SKM-1 treated with dmso at 0.1 percent for 144 hours (cell line): ENCODE measurements at regions not wholly inside any gene's neighbourhood (a gene's known extent, or its start where the extent isn't known, plus 50 kb on each side); places are given as distances from the start of the nearest gene placed in this dataset.
"Not testable (repeated sequence)": the region's sequence is repeated elsewhere in the genome, so short reads cannot be mapped to it uniquely, and the experiment has no call there.

ENCODE experiments used
- DNase-seq: peaks from one replicate; lab custom pipeline; 2025; ENCODE audit not compliant: unreplicated experiment; lab: John Stamatoyannopoulos, UW

DNA sequence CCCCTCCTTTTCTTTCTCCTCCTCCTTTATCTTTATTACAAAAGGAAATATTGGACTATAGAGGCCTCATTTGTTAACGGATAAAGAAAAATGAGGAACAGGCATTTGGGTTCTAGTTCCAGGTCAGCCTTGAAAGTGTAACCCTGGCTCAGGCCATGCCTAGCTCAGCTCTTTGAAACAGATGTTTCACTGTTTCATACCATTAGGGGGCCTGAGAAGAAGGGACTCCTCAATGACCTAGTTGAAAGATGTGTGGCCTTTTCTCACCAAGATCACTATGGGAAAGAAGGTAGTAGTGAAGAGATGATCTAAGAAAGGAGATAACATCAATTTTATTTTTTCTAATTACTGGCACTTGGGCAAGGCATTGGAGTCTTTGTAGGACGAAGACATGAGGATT lies 952.7 kb downstream of the SLC4A3 start:
- no peak for DNase-seq

DNA sequence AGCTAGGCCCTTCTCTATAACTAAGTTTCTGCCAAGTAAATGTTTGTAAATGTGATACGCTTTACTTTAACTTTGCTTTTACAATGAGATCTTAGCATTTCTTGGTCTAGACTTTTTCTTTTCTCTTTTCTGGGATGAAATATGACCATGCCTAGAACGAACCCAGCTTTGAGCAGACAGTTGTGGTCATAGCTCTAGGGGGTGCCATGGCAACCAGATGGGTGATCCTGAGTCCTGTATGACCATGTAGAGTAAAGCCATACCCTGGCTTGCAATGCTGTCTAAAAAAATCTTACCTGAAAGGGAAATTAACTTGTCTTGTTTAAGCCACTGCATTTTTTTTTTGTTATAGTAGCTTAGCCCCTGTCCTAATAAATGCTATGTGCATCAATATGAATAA lies 956.3 kb downstream of the SLC4A3 start:
- no peak for DNase-seq

DNA sequence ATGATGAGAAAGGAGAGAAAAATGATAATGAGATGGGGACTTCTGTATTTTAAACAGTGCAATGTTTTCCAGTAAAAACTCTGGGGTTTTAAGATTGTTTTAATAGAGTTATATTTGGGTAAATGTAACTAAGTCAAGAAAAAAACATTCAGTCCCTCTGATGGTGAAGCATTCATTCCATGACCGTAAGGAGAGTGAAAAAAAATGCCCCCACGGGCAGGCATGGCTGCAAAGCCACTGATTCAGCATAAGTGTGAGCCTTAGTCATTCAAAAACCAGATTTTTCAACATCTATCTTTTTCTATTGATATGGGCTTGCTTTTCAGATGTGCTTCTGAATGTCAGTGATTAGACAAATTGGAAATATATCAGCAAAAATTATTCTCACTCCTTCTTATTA lies 957.8 kb downstream of the SLC4A3 start:
- no peak for DNase-seq

GRCh38 chr2:220586980-220587530 lies 959.6 kb downstream of the SLC4A3 start:
- DNase-seq, result no peak

DNA sequence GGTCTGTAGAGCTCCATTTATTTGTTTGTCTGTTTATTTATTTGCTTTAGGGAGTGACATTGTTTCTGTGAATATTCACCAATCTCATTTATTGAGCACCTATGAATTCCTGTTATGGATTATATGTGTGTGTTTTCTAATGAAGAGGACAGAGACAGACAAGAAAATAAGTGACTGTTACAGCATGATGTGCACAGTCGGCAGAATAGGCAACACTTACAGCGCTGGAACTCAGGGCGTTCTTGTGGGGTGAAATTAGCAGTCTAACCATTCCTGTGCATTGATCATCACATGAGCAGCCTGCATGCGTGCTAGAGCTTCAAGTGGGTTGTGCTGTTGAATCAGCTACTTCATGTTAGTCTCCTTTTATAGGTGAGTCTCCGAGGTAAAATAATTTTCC lies 960.7 kb downstream of the SLC4A3 start:
- no peak for DNase-seq

- DNase-seq, result no peak
These were observed 963.0 kb downstream of the SLC4A3 start for GRCh38 chr2:220590476-220590875.

GRCh38 chr2:220593526-220593925 lies 966.1 kb downstream of the SLC4A3 start:
- no peak for DNase-seq

- no peak for DNase-seq
These were observed 970.4 kb downstream of the EPHA4 start for GRCh38 chr2:220601674-220602073.

DNA sequence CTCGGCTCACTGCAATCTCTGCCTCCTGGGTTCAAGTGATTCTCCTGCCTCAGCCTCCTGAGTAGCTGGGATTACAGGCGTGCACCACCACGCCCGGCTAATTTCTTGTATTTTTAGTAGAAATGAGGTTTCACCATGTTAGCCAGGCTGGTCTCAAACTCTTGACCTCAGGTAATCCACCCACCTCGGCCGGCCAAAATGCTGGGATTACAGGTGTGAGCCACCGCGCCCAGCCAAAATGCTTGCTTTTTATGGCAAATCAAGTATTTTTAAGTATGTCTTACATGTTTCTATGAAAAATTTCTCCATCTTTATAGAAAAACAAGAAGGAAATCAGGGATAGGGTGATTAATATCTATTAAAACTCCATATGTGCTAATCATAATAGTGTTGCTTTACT lies 959.1 kb downstream of the EPHA4 start:
- DNase-seq, result not testable (repeated sequence)

GRCh38 chr2:220614064-220614463 lies 958.0 kb downstream of the EPHA4 start:
- no peak for DNase-seq

- no peak for DNase-seq
These were observed 952.4 kb downstream of the EPHA4 start for GRCh38 chr2:220619525-220620220.

DNA sequence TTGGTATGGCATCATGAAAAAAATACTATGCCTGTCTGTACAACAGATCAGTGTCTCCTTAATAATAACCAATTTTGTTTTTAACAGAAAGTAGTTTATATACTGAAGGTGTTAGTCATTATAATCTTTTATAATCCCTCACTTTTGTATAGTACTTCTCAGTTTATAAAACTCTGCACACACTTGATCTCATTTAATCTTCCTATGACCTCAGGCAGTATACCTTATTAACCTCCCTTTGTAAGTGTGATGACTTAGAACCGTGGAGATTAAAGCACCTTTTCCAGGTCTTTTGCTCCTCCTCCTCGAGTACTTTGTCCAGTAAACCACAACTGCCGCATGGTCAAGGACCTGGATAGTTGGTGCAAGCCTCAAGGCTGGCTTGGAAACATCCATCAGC lies 945.5 kb downstream of the EPHA4 start:
- DNase-seq, result no peak

GRCh38 chr2:220628252-220628651 lies 943.9 kb downstream of the EPHA4 start:
- DNase-seq, result no peak

DNA sequence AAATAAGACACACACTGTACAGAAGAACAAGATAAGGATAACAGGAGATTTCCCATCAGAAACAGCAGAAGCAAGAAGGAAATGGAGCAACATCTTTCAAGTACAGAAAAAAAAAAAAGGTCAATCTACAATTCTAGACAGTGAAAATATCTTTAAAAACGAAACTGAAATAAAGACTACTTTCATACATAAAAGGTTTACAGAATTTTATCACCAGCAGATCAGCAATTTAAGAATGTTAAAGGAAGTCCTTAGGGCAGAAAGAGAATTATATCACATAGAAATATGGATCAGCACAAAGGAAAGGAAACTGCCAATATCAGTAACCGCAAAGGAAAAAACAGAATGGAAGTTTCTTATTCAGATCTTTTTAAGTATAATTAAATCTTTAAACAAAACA lies 931.0 kb downstream of the EPHA4 start:
- DNase-seq, result no peak

- no peak for DNase-seq
These were observed 925.7 kb downstream of the EPHA4 start for GRCh38 chr2:220646424-220646823.

DNA sequence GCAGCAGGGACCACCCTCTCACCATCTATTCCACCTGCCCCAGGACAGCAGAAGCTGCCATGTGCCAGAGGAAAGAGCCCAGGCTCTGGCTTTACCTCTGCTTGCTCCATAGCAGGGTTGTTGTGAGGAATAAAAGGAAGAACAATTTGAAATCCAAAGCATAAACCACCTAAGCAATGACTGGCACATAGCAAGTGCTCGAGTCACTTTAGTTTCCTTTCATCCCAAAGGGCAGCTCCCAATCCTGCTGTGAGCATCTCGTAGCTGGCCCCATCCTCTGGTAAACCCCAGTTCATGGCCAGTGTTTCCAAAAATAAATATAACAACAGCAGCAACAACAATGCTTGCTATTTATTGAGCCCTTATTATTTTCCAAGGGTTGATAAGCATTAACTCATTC lies 923.5 kb downstream of the EPHA4 start:
- DNase-seq, result no peak

DNA sequence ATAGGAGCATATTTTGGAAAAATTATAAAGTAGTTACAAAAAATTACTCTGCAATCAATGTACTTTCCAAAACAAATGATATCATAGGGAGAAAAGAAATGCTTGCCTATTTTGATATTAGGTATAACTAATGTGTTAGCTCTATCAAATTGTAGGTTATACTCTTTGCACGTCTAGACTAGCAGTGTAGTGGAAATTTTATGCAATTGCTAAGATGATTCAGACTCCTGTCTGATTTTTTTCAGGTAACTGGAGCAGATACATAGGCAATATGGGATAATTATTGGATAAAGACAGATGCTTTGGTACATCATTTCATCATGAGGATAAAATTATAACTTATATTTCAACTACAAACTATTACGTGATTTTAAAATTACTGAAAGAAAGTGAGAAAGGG lies 918.3 kb downstream of the EPHA4 start:
- DNase-seq, result no peak

- no peak for DNase-seq
These were observed 917.8 kb downstream of the EPHA4 start for GRCh38 chr2:220654322-220654721.

DNA sequence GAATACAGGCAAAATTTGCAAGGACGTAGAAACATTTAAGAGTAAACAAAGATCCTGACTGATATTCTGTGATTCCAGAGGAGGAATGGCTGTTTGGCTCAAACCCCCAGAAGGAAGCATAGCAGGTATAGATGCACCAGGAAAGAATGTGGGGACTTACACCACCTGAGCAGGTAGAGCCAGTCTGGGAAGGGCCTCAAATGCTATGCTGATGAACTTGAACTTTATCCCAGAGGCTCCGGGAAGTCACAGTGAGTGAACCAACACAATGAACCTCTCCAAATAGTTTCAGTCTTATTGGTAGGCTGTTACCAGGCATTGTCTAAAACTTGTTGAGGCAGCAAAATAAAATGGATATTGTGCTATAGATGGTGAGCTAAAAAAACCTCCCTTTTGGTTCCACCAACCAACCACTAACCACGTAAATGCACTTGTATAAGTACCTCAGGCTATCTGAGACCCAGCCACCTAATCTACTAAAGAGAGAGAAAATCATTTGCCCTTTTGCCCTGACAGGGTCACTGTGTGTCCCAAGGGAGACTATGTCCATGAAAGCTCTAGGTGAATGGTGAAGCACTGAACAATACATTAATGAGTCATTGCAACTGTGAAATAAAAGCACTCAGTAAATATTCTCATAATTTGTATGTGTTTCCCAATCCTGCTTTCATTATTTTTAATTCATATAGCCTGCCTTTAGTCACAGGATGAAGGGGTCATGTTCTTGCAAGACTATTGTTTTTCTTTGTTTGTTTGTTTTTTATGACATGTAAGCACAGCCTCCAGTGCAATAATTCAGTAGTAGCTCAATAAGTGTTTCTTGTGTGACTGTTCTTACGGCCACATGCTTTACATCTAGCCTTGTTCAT lies 911.6 kb downstream of the EPHA4 start:
- DNase-seq, result no peak

DNA sequence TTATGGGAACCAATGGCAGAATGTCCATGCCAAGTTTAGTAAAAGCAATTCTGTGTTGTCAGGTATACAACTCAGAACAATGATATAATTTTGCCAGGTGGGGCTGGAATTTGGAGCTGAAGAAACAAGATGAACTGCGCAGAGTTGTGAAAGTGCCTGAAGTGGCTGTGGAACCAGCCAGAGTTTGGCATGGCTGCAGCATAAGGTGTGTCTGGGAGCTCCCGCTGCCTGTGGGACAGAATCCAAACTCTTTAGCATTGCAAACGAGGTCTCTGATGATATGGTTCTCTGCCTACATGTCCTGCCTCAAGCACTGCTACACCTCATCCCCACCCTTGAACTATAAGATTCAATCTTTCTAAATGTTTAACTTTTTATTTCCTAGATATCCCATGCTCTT lies 909.7 kb downstream of the EPHA4 start:
- no peak for DNase-seq

GRCh38 chr2:220663065-220663464 lies 909.0 kb downstream of the EPHA4 start:
- no peak for DNase-seq
